ENCODE measurements at regions not wholly inside any gene's neighbourhood (a gene's known extent, or its start where the extent isn't known, plus 50 kb on each side); places are given as distances from the start of the nearest gene placed in this dataset.

DNA sequence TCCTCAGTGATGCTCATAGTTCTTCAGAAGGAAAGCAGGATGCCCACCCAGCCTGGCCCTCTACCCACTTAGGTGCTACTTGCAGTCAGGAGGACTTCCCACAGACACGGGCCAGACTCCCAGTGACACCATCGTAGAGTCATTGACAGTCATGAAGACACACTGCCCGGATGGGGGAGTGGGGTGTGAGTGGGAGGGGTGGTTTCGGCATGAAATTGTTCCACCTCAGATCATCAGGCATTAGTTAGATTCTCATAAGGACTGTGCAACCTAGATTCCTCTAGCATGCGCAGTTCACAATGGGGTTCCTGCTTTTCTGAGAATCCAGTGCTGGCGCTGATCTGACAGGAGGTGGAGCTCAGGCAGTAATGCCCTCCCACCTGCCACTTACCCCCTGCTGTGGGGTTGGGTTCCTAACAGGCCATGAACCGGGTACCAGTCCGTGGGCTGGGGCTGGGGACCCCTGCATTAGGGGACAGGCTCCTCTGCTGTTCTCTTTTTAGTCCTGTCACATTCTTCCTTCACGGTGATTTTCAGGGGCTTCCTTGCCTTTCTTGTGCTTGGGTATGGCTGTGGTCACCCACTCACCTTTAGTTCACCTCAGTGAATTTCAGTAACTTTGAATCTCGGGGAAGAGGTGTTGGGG is 88.2 kb upstream of the ANKRD55 start:
- TF ChIP-seq POLR2A (IDR thresholded peaks at IDR 0.05; ENCODE audit: low read depth, low read length): no peak
- no peak for TF ChIP-seq POLR2AphosphoS5 (IDR thresholded peaks at IDR 0.05; ENCODE audit: low read depth, low read length)
- TF ChIP-seq TAF1 (IDR thresholded peaks at IDR 0.05; ENCODE audit: borderline replicate concordance, low read depth, low read length): no peak
- no peak for DNase-seq (ENCODE audit: insufficient read length)
- peak; percentile 21 for FAIRE-seq

DNA sequence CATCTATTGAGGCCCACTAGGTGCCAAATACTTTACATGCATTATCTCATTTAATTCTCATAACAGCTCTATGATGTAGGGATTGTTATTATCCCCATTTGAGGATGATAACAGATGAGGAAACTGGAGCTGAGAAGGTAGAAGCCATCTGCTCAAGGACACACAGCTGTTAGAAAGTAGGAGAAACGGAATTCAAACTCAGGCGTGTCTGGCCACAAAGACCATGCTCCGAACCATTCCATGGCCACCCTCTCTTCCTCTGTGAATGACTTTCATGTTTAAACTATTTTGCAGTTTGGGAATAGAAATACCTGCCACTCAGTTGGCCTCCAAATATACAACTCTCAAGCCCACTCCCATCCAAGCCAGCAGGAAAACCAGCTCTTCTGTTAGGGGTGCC is 87.6 kb upstream of the ANKRD55 start:
- FAIRE-seq (no peak), DNase-seq (ENCODE audit: insufficient read length) (no peak)
- TF ChIP-seq POLR2AphosphoS5 (IDR thresholded peaks at IDR 0.05; ENCODE audit: low read depth, low read length) (no peak), TAF1 (IDR thresholded peaks at IDR 0.05; ENCODE audit: borderline replicate concordance, low read depth, low read length) (no peak), POLR2A (IDR thresholded peaks at IDR 0.05; ENCODE audit: low read depth, low read length) (no peak)

GRCh38 chr5:56319526-56320181 is 86.5 kb upstream of the ANKRD55 start:
- no peak for DNase-seq (ENCODE audit: insufficient read length)
- FAIRE-seq: no peak
- TF ChIP-seq POLR2AphosphoS5 (IDR thresholded peaks at IDR 0.05; ENCODE audit: low read depth, low read length) (no peak), TAF1 (IDR thresholded peaks at IDR 0.05; ENCODE audit: borderline replicate concordance, low read depth, low read length) (no peak), POLR2A (IDR thresholded peaks at IDR 0.05; ENCODE audit: low read depth, low read length) (no peak)

DNA sequence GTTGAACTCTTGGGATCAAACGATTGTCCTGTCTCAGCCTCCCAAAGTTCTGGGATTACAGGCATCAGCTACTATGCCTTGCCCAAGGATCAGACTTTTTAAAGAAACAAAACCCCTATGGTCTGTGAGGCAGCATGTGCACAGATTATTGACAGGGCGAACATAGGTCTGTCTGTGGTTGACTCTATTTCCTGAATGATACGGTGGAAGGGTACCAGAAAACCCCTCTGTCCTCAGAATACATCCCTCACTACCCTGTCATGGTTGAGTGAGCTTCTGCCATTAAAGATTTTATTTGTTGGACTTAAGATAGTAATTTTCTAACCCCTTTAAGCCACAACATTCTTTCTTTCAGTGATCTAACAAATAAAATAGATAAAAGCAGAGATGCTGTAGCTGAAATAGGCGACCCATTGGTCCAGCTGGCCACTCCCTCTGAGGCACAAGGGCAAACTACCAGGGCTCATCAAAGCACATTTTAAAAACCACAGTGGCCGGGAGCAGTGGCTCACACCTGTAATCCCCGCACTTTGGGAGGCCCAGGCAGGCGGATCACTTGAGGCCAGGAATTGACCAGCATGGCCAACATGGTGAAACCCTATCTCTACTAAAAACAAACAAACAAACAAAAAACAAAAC is 84.9 kb upstream of the ANKRD55 start:
- DNase-seq (ENCODE audit: insufficient read length) (no peak), FAIRE-seq (peak; percentile 93)
- TF ChIP-seq TAF1 (IDR thresholded peaks at IDR 0.05; ENCODE audit: borderline replicate concordance, low read depth, low read length): no peak
- TF ChIP-seq POLR2AphosphoS5 (IDR thresholded peaks at IDR 0.05; ENCODE audit: low read depth, low read length): no peak
- no peak for TF ChIP-seq POLR2A (IDR thresholded peaks at IDR 0.05; ENCODE audit: low read depth, low read length)

- DNase-seq (ENCODE audit: insufficient read length) (no peak), FAIRE-seq (no peak)
- no peak for TF ChIP-seq POLR2AphosphoS5 (IDR thresholded peaks at IDR 0.05; ENCODE audit: low read depth, low read length)
- no peak for TF ChIP-seq POLR2A (IDR thresholded peaks at IDR 0.05; ENCODE audit: low read depth, low read length)
- no peak for TF ChIP-seq TAF1 (IDR thresholded peaks at IDR 0.05; ENCODE audit: borderline replicate concordance, low read depth, low read length)
These were observed 83.3 kb upstream of the ANKRD55 start for GRCh38 chr5:56316299-56316994.

- TF ChIP-seq TAF1 (IDR thresholded peaks at IDR 0.05; ENCODE audit: borderline replicate concordance, low read depth, low read length) (no peak), POLR2AphosphoS5 (IDR thresholded peaks at IDR 0.05; ENCODE audit: low read depth, low read length) (no peak), POLR2A (IDR thresholded peaks at IDR 0.05; ENCODE audit: low read depth, low read length) (no peak)
- DNase-seq (ENCODE audit: insufficient read length) (peak; percentile 39), FAIRE-seq (peak; percentile 90)
These were observed 81.4 kb upstream of the ANKRD55 start for GRCh38 chr5:56314529-56314928.

DNA sequence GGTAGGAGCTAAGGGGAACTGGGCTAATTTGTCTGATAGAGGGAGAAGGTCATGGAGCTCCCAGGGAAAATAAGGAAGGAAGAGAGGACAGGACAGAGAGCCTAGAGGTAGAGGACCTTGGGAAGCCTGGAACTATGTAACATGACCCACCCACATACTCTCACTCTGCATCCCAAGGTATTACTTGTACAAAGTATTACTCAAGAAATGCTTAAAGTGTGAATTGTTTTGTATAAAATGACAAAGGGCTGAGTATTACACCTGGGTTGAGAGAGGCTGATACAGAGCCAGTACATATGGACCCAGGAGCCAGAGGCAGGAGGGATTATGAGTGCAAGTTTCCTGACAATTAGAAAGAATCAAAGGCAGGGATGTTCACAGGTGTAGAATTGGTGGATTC is 80.5 kb upstream of the ANKRD55 start:
- TF ChIP-seq POLR2A (IDR thresholded peaks at IDR 0.05; ENCODE audit: low read depth, low read length) (no peak), TAF1 (IDR thresholded peaks at IDR 0.05; ENCODE audit: borderline replicate concordance, low read depth, low read length) (no peak)
- DNase-seq (ENCODE audit: insufficient read length) (no peak), FAIRE-seq (no peak)

DNA sequence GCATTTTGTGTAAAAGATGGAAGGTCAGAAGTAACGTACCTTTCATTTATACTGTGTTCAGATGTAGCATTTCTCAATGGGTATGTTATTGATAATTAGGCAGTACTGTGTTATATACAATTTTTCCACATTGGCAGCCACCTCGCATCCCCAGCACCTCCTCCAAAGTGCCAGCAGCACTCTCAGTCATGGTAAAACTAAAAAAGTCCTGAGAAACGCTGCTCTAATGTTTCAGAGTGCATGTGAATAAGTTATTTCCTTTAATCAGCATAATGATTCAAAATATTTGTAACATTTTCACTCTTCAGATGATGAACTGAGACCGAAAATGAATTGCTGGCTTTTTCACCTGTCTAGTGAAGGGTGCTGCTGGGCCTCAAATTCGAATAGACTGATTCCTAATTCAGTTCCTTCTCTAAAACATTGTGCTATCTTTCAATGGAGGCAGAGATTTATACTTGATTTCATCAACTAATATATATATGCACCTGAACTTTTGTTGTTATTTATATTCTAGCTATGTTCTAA is 79.9 kb upstream of the ANKRD55 start:
- no peak for DNase-seq (ENCODE audit: insufficient read length)
- FAIRE-seq: no peak
- TF ChIP-seq POLR2AphosphoS5 (IDR thresholded peaks at IDR 0.05; ENCODE audit: low read depth, low read length) (no peak), TAF1 (IDR thresholded peaks at IDR 0.05; ENCODE audit: borderline replicate concordance, low read depth, low read length) (no peak), POLR2A (IDR thresholded peaks at IDR 0.05; ENCODE audit: low read depth, low read length) (no peak)

GRCh38 chr5:56311306-56311905 is 78.3 kb upstream of the ANKRD55 start:
- FAIRE-seq: no peak
- DNase-seq (ENCODE audit: insufficient read length): no peak
- TF ChIP-seq TAF1 (IDR thresholded peaks at IDR 0.05; ENCODE audit: borderline replicate concordance, low read depth, low read length): no peak
- no peak for TF ChIP-seq POLR2AphosphoS5 (IDR thresholded peaks at IDR 0.05; ENCODE audit: low read depth, low read length)
- no peak for TF ChIP-seq POLR2A (IDR thresholded peaks at IDR 0.05; ENCODE audit: low read depth, low read length)

- DNase-seq (ENCODE audit: insufficient read length): no peak
- TF ChIP-seq POLR2AphosphoS5 (IDR thresholded peaks at IDR 0.05; ENCODE audit: low read depth, low read length): no peak
- no peak for TF ChIP-seq POLR2A (IDR thresholded peaks at IDR 0.05; ENCODE audit: low read depth, low read length)
- TF ChIP-seq TAF1 (IDR thresholded peaks at IDR 0.05; ENCODE audit: borderline replicate concordance, low read depth, low read length): no peak
- FAIRE-seq: no peak
These were observed 77.6 kb upstream of the ANKRD55 start for GRCh38 chr5:56310711-56311204.
